ENCODE measurements at regions not wholly inside any gene's neighbourhood (a gene's known extent, or its start where the extent isn't known, plus 50 kb on each side); places are given as distances from the start of the nearest gene placed in this dataset.

DNA sequence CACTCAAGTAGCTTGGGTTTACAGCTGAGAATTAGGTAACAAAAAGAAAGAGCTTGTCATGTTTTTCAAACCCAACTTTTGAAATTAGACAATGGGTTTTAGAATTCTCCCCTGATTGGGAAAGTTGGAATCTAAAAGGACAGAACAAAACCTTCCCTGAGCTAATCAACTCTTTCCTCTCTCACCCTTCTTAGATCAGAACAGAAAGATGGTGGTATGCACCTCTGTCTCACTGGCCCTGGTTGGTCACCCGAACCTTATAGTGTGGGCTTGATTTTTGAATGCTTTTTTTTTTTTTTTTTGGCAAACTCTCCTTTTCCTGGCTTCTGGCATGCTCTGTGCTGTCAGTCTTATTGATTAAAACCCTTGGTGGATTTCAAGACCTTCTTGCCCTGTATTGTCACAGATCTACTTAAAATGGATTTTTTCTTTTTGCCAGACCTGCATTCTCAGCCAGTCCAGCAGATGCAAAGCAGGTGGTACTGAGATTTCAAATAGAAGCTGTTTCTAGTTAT is 251.1 kb upstream of the RMST start:
- Mint-ChIP-seq H3K27ac (no peak overlapping the region), H3K4me1 (no peaks in the 10 kb centered on the region), H3K9me3 (ENCODE audit: insufficient read depth) (no peaks in the 10 kb centered on the region), H3K4me3 (no peak overlapping the region), H3K27me3 (peaks cover 4% of the 10 kb centered on the region)
- Histone ChIP-seq H3K27ac (ENCODE audit: low read length in 2 of 2) (no peak overlapping the region), H3K9ac (ENCODE audit: low read length) (no peak overlapping the region), H3K27me3 (replicated peaks in 1 of 4; ENCODE audit: control extremely low read depth in 1 of 4, control insufficient read depth in 3 of 4, insufficient read depth in 4 of 4, low read length in 3 of 4) (no peaks in the 10 kb centered on the region), H3K4me3 (ENCODE audit: control extremely low read depth in 1 of 5, extremely low read depth in 1 of 5, insufficient read depth in 1 of 5, low read depth in 2 of 5, low read length in 4 of 5) (no peak overlapping the region), H2AFZ (ENCODE audit: insufficient read depth, low read depth, low read length, poor library complexity, severe bottlenecking) (no peak overlapping the region), H3K9me3 (ENCODE audit: control extremely low read depth in 1 of 3, control insufficient read depth in 2 of 3, insufficient read depth in 1 of 3, low read length in 2 of 3) (no peaks in the 10 kb centered on the region), H3K36me3 (replicated peaks in 1 of 2; ENCODE audit: control extremely low read depth in 1 of 2, control insufficient read depth in 1 of 2, extremely low read depth in 1 of 2, insufficient read depth in 2 of 2, low read length in 1 of 2) (no peaks in the 10 kb centered on the region), H3K4me1 (ENCODE audit: control insufficient read depth in 2 of 2, insufficient read depth in 2 of 2, low read length in 2 of 2) (no peaks in the 10 kb centered on the region), H3K4me2 (replicated peaks; ENCODE audit: low read depth, low read length, poor library complexity, severe bottlenecking) (no peak overlapping the region), H3K79me2 (ENCODE audit: control insufficient read depth, insufficient read depth, low read length) (no peaks in the 10 kb centered on the region), H4K20me1 (ENCODE audit: control insufficient read depth, insufficient read depth, low read length, poor library complexity, severe bottlenecking) (no peaks in the 10 kb centered on the region)
- POLR2A ChIA-PET, result no interaction called here
- TF ChIP-seq, protein P1, sequence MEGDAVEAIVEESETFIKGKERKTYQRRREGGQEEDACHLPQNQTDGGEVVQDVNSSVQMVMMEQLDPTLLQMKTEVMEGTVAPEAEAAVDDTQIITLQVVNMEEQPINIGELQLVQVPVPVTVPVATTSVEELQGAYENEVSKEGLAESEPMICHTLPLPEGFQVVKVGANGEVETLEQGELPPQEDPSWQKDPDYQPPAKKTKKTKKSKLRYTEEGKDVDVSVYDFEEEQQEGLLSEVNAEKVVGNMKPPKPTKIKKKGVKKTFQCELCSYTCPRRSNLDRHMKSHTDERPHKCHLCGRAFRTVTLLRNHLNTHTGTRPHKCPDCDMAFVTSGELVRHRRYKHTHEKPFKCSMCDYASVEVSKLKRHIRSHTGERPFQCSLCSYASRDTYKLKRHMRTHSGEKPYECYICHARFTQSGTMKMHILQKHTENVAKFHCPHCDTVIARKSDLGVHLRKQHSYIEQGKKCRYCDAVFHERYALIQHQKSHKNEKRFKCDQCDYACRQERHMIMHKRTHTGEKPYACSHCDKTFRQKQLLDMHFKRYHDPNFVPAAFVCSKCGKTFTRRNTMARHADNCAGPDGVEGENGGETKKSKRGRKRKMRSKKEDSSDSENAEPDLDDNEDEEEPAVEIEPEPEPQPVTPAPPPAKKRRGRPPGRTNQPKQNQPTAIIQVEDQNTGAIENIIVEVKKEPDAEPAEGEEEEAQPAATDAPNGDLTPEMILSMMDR (IDR thresholded peaks at IDR 0.05), result no peak
- TF ChIP-seq EZH2 (IDR thresholded peaks at IDR 0.05; ENCODE audit: borderline replicate concordance, insufficient read depth, low read depth, low read length, poor library complexity, severe bottlenecking), result no peak
- CTCF ChIA-PET, result no interaction called here
- WGBS (ENCODE audit: insufficient coverage), result no CpG with 5 or more reads among the region's 1 CpG
- ATAC-seq (ENCODE audit: low read depth) (no peak), DNase-seq (no peak)
- intact Hi-C loops (cut with micrococcal nuclease), result no loop called here

DNA sequence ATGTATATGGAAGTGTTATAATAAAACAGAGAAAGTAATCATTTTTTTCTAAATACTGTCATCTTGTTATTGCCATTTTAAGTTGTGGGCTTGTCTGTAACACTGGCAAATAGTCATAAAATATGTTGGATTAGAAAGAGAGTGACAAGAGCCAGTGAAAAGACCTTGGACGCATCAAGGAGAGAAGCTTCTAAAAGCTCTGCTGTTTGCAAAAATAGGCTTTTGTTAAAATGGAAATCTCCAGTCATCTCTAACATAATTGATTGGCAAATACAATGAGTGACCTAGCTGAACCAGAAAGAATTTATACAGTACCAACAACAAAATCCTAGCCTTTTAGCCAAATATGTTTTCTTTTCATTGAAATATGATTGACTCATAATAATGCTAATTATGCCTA is 245.8 kb upstream of the RMST start:
- no peaks in the 10 kb centered on the region for H3K4me1 Mint-ChIP-seq
- H3K4me3 Mint-ChIP-seq, result no peak overlapping the region
- H3K27ac ChIP-seq (ENCODE audit: low read length in 2 of 2), result no peak overlapping the region
- no peaks in the 10 kb centered on the region for H3K36me3 ChIP-seq (replicated peaks in 1 of 2; ENCODE audit: control extremely low read depth in 1 of 2, control insufficient read depth in 1 of 2, extremely low read depth in 1 of 2, insufficient read depth in 2 of 2, low read length in 1 of 2)
- peaks cover 4% of the 10 kb centered on the region for H3K27me3 Mint-ChIP-seq
- H3K4me2 ChIP-seq (replicated peaks; ENCODE audit: low read depth, low read length, poor library complexity, severe bottlenecking), result no peak overlapping the region
- no peak for TF ChIP-seq EZH2 (IDR thresholded peaks at IDR 0.05; ENCODE audit: borderline replicate concordance, insufficient read depth, low read depth, low read length, poor library complexity, severe bottlenecking)
- TF ChIP-seq, protein P1 (IDR thresholded peaks at IDR 0.05), result no peak
- H3K27me3 ChIP-seq (replicated peaks in 1 of 4; ENCODE audit: control extremely low read depth in 1 of 4, control insufficient read depth in 3 of 4, insufficient read depth in 4 of 4, low read length in 3 of 4), result no peaks in the 10 kb centered on the region
- intact Hi-C loops (cut with micrococcal nuclease), result no loop called here
- no peaks in the 10 kb centered on the region for H3K9me3 ChIP-seq (ENCODE audit: control extremely low read depth in 1 of 3, control insufficient read depth in 2 of 3, insufficient read depth in 1 of 3, low read length in 2 of 3)
- no peaks in the 10 kb centered on the region for H3K9me3 Mint-ChIP-seq (ENCODE audit: insufficient read depth)
- WGBS (ENCODE audit: insufficient coverage), result no CpG with 5 or more reads among the region's 1 CpG
- DNase-seq (no peak), ATAC-seq (ENCODE audit: low read depth) (no peak)
- H3K79me2 ChIP-seq (ENCODE audit: control insufficient read depth, insufficient read depth, low read length), result no peaks in the 10 kb centered on the region
- no peaks in the 10 kb centered on the region for H4K20me1 ChIP-seq (ENCODE audit: control insufficient read depth, insufficient read depth, low read length, poor library complexity, severe bottlenecking)
- H3K9ac ChIP-seq (ENCODE audit: low read length), result no peak overlapping the region
- POLR2A ChIA-PET, result no interaction called here
- H3K27ac Mint-ChIP-seq, result no peak overlapping the region
- H2AFZ ChIP-seq (ENCODE audit: insufficient read depth, low read depth, low read length, poor library complexity, severe bottlenecking), result no peak overlapping the region
- no peak overlapping the region for H3K4me3 ChIP-seq (ENCODE audit: control extremely low read depth in 1 of 5, extremely low read depth in 1 of 5, insufficient read depth in 1 of 5, low read depth in 2 of 5, low read length in 4 of 5)
- CTCF ChIA-PET, result no interaction called here
- no peaks in the 10 kb centered on the region for H3K4me1 ChIP-seq (ENCODE audit: control insufficient read depth in 2 of 2, insufficient read depth in 2 of 2, low read length in 2 of 2)

All from B cell (primary cell).